Breast epithelium (tissue), 4 donors: ENCODE measurements at regions not wholly inside any gene's neighbourhood (a gene's known extent, or its start where the extent isn't known, plus 50 kb on each side); places are given as distances from the start of the nearest gene placed in this dataset.

Experiments
- DNase-seq, 2 donors: peaks; one replicate each; pipeline ENCODE4 v3.0.0-alpha.2; 2019; ENCODE audit warnings: low spot score in 2 of 2
- H3K27ac ChIP-seq, 2 donors: fragments of 200-600 bp; sonication (generic) in 1 of 2; one replicate each; pipeline ENCODE4 v1.5.1; 2016 to 2019; ENCODE audit warnings: mild to moderate bottlenecking in 1 of 2
- H3K27me3 ChIP-seq, 2 donors: fragments of 200-600 bp; sonication (generic) in 1 of 2; one replicate each; pipeline versions ENCODE4 v1.5.1 to v1.6.0; 2017 to 2019; ENCODE audit warnings: control low read depth in 1 of 2, mild to moderate bottlenecking in 1 of 2
- H3K36me3 ChIP-seq: fragments of 200-600 bp; one replicate; pipeline ENCODE4 v1.5.1; 2019
- H3K4me1 ChIP-seq, 2 donors: fragments of 200-600 bp; sonication (generic); one replicate each; pipeline ENCODE4 v1.5.1; 2016 to 2019; ENCODE audit warnings: control low read depth in 1 of 2
- H3K4me3 ChIP-seq, 3 donors: fragments of 200-600 bp; sonication (generic); 1 replicate in 2 of 3; 2 replicates in 1 of 3; pipeline ENCODE4 v1.5.1; 2016 to 2019; ENCODE audit warnings: mild to moderate bottlenecking in 3 of 3, moderate library complexity in 2 of 3
- H3K9me3 ChIP-seq, 2 donors: fragments of 200-600 bp; sonication (generic) in 1 of 2; one replicate each; pipeline ENCODE4 v1.5.1; 2016 to 2019; ENCODE audit warnings: control low read depth in 1 of 2
- CTCF ChIP-seq, 3 donors: fragments of 450-650 bp; IDR thresholded peaks; one replicate each; pipeline ENCODE4 v1.5.1; 2016 to 2017; ENCODE audit warnings: antibody characterized with exemption in 3 of 3, mild to moderate bottlenecking in 3 of 3, moderate library complexity in 3 of 3
- POLR2A ChIP-seq: fragments of 450-650 bp; IDR thresholded peaks from one replicate; pipeline ENCODE4 v1.6.1; 2016; ENCODE audit warnings: antibody characterized with exemption, mild to moderate bottlenecking, moderate library complexity
- POLR2AphosphoS5 ChIP-seq, 3 donors: sonication (generic); formaldehyde crosslinking; IDR thresholded peaks; one replicate each; pipeline ENCODE4 v1.6.1; 2017; ENCODE audit warnings: antibody characterized with exemption in 3 of 3
- intact Hi-C: fragments of 100-400 bp; cut with DNase I; formaldehyde crosslinking; loops from one replicate; pipeline ENCODE4 v1.15.1; 2023; ENCODE audit warnings: low total_unique reads

- TF ChIP-seq POLR2A (no peak), POLR2AphosphoS5 (IDR thresholded peaks at IDR 0.05) (no peak), CTCF (IDR thresholded peaks at IDR 0.05) (no peak)
- no peak for DNase-seq
Observed at GRCh38 chr18:51463483-51464136, 266.1 kb upstream of the MEX3C start.

DNA sequence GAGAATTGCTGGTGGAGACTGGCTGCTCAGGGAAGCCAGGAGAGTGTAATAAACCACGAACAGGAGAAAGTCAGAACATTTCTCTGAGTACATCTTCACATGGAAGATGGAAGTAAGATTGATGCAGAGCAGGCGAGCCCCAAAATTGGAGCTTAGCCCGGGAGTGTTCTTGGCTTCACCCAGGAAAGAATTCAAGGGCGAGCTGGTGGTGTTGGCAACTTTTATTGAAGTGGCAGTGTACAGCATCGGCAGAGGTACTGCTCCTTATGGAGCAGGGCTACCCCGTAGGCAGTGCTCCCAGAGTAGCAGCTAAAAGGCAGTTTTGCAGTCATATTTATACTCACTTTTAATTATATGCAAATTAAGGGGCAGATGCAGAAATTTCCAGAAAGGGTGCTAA, 281.4 kb upstream of the MEX3C start:
- no peak for DNase-seq
- H3K27ac ChIP-seq = no peak overlapping the region
- TF ChIP-seq POLR2A = no peak
- no peak for TF ChIP-seq POLR2AphosphoS5 (IDR thresholded peaks at IDR 0.05)
- TF ChIP-seq CTCF (IDR thresholded peaks at IDR 0.05) = no peak
- H3K4me1 ChIP-seq = no peaks in the 10 kb centered on the region
- H3K9me3 ChIP-seq = no peaks in the 10 kb centered on the region
- intact Hi-C loops = no loop called here
- no peaks in the 10 kb centered on the region for H3K27me3 ChIP-seq
- no peaks in the 10 kb centered on the region for H3K36me3 ChIP-seq
- H3K4me3 ChIP-seq = no peak overlapping the region

More at GRCh38 chr18:51463483-51464136, 266.1 kb upstream of the MEX3C start:
- Histone ChIP-seq H3K4me1 (no peaks in the 10 kb centered on the region), H3K36me3 (no peaks in the 10 kb centered on the region), H3K9me3 (no peaks in the 10 kb centered on the region), H3K27ac (no peak overlapping the region), H3K4me3 (no peak overlapping the region), H3K27me3 (no peaks in the 10 kb centered on the region)
- intact Hi-C loops = no loop called here

DNA sequence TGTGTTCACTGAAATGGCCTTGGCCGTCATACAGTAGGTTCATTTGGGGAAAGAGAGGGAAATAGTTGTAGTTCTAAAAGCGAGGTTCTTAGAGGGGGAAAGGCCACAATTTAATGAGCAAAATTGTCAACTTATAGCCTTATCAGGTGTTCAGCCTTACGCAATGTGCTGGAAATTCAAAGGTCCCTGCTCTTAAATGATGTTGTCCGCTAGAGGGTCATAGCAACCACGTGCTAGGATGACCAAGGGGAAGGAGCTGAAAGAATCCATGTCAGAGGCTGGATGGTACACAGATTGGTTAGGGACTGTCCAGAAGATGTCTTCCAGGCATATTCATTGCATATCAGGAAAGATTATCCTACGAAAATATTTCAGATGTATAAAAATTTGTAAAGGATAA, 282.3 kb upstream of the MEX3C start:
- TF ChIP-seq POLR2A (no peak), CTCF (IDR thresholded peaks at IDR 0.05) (no peak), POLR2AphosphoS5 (IDR thresholded peaks at IDR 0.05) (no peak)
- H3K4me3 ChIP-seq = no peak overlapping the region
- DNase-seq = no peak
- no peak overlapping the region for H3K27ac ChIP-seq
- H3K9me3 ChIP-seq = no peaks in the 10 kb centered on the region
- intact Hi-C loops = no loop called here
- H3K4me1 ChIP-seq = no peaks in the 10 kb centered on the region
- no peaks in the 10 kb centered on the region for H3K27me3 ChIP-seq
- H3K36me3 ChIP-seq = no peaks in the 10 kb centered on the region

GRCh38 chr18:51480407-51481261, 283.2 kb upstream of the MEX3C start:
- Histone ChIP-seq H3K9me3 (no peaks in the 10 kb centered on the region), H3K4me1 (no peaks in the 10 kb centered on the region), H3K27me3 (no peaks in the 10 kb centered on the region), H3K36me3 (no peaks in the 10 kb centered on the region), H3K4me3 (no peak overlapping the region), H3K27ac (no peak overlapping the region)
- TF ChIP-seq POLR2AphosphoS5 (IDR thresholded peaks at IDR 0.05) = no peak
- TF ChIP-seq POLR2A = no peak
- TF ChIP-seq CTCF (IDR thresholded peaks at IDR 0.05) = no peak
- intact Hi-C loops = no loop called here
- no peak for DNase-seq

DNA sequence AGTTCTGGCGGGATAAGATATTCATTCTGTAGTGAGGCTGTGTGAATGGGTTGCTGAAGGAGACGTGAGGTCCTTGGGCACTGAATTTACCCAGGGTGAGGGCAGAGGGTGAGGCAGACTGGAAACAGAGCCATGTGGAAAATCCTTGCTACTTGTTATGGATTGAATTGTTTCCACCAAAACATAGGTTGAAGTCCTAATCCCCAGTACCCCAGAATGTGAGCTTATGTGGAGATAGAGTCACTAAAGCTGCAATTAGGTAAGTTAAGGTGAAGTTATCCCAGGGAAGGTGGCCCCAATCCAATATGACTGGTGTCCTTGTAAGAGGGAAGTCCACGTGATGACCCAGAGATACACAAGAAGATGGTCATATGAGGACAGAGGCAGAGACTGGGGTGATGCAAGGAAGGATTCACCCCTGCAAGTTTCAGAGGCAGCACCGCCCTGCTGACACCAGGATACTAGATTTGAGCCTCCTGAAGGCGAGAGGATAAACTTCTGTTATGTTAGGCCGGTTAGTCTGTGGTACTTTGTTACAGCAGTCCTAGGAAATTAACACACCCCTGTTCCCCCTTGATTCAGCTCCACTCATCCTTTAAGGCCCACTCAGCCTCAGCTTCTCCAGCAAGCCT, 289.4 kb upstream of the MEX3C start:
- TF ChIP-seq POLR2A (no peak), POLR2AphosphoS5 (IDR thresholded peaks at IDR 0.05) (no peak), CTCF (IDR thresholded peaks at IDR 0.05) (no peak)
- Histone ChIP-seq H3K27me3 (no peaks in the 10 kb centered on the region), H3K36me3 (no peaks in the 10 kb centered on the region), H3K4me3 (no peak overlapping the region), H3K27ac (no peak overlapping the region), H3K4me1 (no peaks in the 10 kb centered on the region), H3K9me3 (no peaks in the 10 kb centered on the region)
- intact Hi-C loops = no loop called here
- no peak for DNase-seq
